ENCODE measurements at regions not wholly inside any gene's neighbourhood (a gene's known extent, or its start where the extent isn't known, plus 50 kb on each side); places are given as distances from the start of the nearest gene placed in this dataset.

DNA sequence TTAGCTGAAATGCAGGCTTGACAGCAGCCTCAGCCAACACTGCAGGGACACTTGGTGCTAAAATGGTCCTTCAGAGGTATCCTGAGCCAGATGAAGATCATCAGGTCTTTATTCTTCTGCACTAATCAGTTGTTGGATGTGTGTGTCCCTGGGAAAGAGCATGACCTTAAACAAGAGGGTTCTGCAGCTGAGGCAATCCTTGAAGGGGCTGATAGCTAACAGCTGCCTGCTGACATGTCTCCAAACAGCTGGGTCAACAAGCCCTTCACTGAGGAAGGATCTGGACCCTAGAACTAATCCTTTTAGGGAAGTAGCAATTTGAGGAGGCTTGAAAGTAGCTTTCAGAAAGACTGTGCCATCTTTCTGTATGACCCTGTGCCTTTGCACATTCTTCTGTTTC lies 376.3 kb upstream of the ACTBL2 start:
- TF ChIP-seq, protein P1, sequence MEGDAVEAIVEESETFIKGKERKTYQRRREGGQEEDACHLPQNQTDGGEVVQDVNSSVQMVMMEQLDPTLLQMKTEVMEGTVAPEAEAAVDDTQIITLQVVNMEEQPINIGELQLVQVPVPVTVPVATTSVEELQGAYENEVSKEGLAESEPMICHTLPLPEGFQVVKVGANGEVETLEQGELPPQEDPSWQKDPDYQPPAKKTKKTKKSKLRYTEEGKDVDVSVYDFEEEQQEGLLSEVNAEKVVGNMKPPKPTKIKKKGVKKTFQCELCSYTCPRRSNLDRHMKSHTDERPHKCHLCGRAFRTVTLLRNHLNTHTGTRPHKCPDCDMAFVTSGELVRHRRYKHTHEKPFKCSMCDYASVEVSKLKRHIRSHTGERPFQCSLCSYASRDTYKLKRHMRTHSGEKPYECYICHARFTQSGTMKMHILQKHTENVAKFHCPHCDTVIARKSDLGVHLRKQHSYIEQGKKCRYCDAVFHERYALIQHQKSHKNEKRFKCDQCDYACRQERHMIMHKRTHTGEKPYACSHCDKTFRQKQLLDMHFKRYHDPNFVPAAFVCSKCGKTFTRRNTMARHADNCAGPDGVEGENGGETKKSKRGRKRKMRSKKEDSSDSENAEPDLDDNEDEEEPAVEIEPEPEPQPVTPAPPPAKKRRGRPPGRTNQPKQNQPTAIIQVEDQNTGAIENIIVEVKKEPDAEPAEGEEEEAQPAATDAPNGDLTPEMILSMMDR (IDR thresholded peaks at IDR 0.05): no peak
- TF ChIP-seq EZH2 (IDR thresholded peaks at IDR 0.05; ENCODE audit: borderline replicate concordance, insufficient read depth, low read depth, low read length, poor library complexity, severe bottlenecking): no peak
